Activated T-cell treated with anti-CD3 and anti-CD28 coated beads for 48 hours (primary cell): ENCODE measurements at regions not wholly inside any gene's neighbourhood (a gene's known extent, or its start where the extent isn't known, plus 50 kb on each side); places are given as distances from the start of the nearest gene placed in this dataset.
"Not testable (repeated sequence)": the region's sequence is repeated elsewhere in the genome, so short reads cannot be mapped to it uniquely, and the experiment has no call there.

Experiments used
- DNase-seq: peaks from one replicate; pipeline ENCODE4 v3.0.0-alpha.2; 2020; ENCODE audit warnings: low read depth

GRCh38 chr1:29386453-29386852 lies 150.1 kb downstream of the PTPRU start:
- DNase-seq: not testable (repeated sequence)

- no peak for DNase-seq
Measured at GRCh38 chr1:29385966-29386365, 149.6 kb downstream of the PTPRU start.

GRCh38 chr1:29384496-29385015 lies 148.2 kb downstream of the PTPRU start:
- no peak for DNase-seq

GRCh38 chr1:29383746-29384371 lies 147.5 kb downstream of the PTPRU start:
- DNase-seq: no peak

- DNase-seq: no peak
Measured at GRCh38 chr1:29382851-29383745, 146.8 kb downstream of the PTPRU start.

- no peak for DNase-seq
Measured at GRCh38 chr1:29381426-29381825, 145.1 kb downstream of the PTPRU start.

- no peak for DNase-seq
Measured at GRCh38 chr1:29380532-29380931, 144.2 kb downstream of the PTPRU start.

- peak; percentile 8 for DNase-seq
Measured at GRCh38 chr1:29379443-29380073, 143.2 kb downstream of the PTPRU start.
